Trophoblast cell (in vitro differentiated cells and primary cell): ENCODE measurements at regions not wholly inside any gene's neighbourhood (a gene's known extent, or its start where the extent isn't known, plus 50 kb on each side); places are given as distances from the start of the nearest gene placed in this dataset.

ENCODE experiments used
- DNase-seq, 2 donors: peaks; one replicate each; pipeline ENCODE4 v3.0.0-alpha.2; 2016
- H2AFZ ChIP-seq: 2 replicates; pipeline ENCODE4 v1.6.1; 2013; ENCODE audit warnings: low read length, moderate library complexity, mild to moderate bottlenecking; ENCODE audit not compliant: insufficient read depth, poor library complexity
- H2AK5ac ChIP-seq: 2 replicates; pipeline ENCODE4 v1.6.1; 2013; ENCODE audit warnings: mild to moderate bottlenecking, low read length
- H2BK120ac ChIP-seq: 2 replicates; pipeline ENCODE4 v1.6.1; 2013; ENCODE audit warnings: low read length, mild to moderate bottlenecking, moderate library complexity; ENCODE audit not compliant: insufficient read depth, poor library complexity
- H2BK12ac ChIP-seq: 2 replicates; pipeline ENCODE4 v1.6.1; 2013; ENCODE audit warnings: mild to moderate bottlenecking, low read length, moderate library complexity
- H2BK5ac ChIP-seq: 2 replicates; pipeline ENCODE4 v1.6.1; 2013; ENCODE audit warnings: low read length, low read depth, moderate library complexity, mild to moderate bottlenecking; ENCODE audit not compliant: poor library complexity
- H3K14ac ChIP-seq: 2 replicates; pipeline ENCODE4 v1.6.1; 2013; ENCODE audit warnings: mild to moderate bottlenecking, low read length
- H3K18ac ChIP-seq: 2 replicates; pipeline ENCODE4 v1.6.1; 2013; ENCODE audit warnings: mild to moderate bottlenecking, low read length
- H3K23ac ChIP-seq: 2 replicates; pipeline ENCODE4 v1.6.1; 2013; ENCODE audit warnings: low read length
- H3K27ac ChIP-seq: 2 replicates; pipeline ENCODE4 v1.5.1; 2013; ENCODE audit warnings: low read depth, mild to moderate bottlenecking, inconsistent platforms, low read length, moderate library complexity
- H3K27me3 ChIP-seq: 2 replicates; pipeline ENCODE4 v1.6.1; 2013; ENCODE audit warnings: inconsistent platforms, mild to moderate bottlenecking, low read length, moderate library complexity; ENCODE audit not compliant: insufficient read depth
- H3K36me3 ChIP-seq, 2 experiments: 1 replicate in 1 of 2; 2 replicates in 1 of 2; pipeline ENCODE4 v1.6.1; 2013; ENCODE audit warnings: low read length in 2 of 2, mild to moderate bottlenecking in 2 of 2, moderate library complexity in 1 of 2; ENCODE audit not compliant: insufficient read depth in 2 of 2, control insufficient read depth in 1 of 2
- H3K4ac ChIP-seq: 2 replicates; pipeline ENCODE4 v1.6.1; 2013; ENCODE audit warnings: low read depth, mild to moderate bottlenecking, low read length, moderate library complexity
- H3K4me1 ChIP-seq, 2 experiments: 1 replicate in 1 of 2; 2 replicates in 1 of 2; pipeline ENCODE4 v1.6.1; 2013; ENCODE audit warnings: low read length in 2 of 2, mild to moderate bottlenecking in 2 of 2, moderate library complexity in 1 of 2; ENCODE audit not compliant: insufficient read depth in 2 of 2, control insufficient read depth in 1 of 2
- H3K4me2 ChIP-seq: 2 replicates; pipeline ENCODE4 v1.6.1; 2013; ENCODE audit warnings: inconsistent platforms, mild to moderate bottlenecking, low read length, moderate library complexity
- H3K4me3 ChIP-seq: 2 replicates; pipeline ENCODE4 v1.5.1; 2013; ENCODE audit warnings: mild to moderate bottlenecking, low read depth, low read length, inconsistent platforms
- H3K79me1 ChIP-seq: one replicate; pipeline ENCODE4 v1.6.1; 2013; ENCODE audit warnings: low read length
- H3K79me2 ChIP-seq: 2 replicates; pipeline ENCODE4 v1.6.1; 2013; ENCODE audit warnings: low read length, mild to moderate bottlenecking; ENCODE audit not compliant: control insufficient read depth, insufficient read depth, poor library complexity
- H3K9ac ChIP-seq: 2 replicates; pipeline ENCODE4 v1.6.1; 2013; ENCODE audit warnings: mild to moderate bottlenecking, low read length
- H3K9me3 ChIP-seq: 2 replicates; pipeline ENCODE4 v1.6.1; 2013; ENCODE audit warnings: low read depth, mild to moderate bottlenecking, control low read depth, inconsistent platforms, low read length; ENCODE audit not compliant: insufficient read depth
- H4K12ac ChIP-seq: 2 replicates; pipeline ENCODE4 v1.6.1; 2013; ENCODE audit warnings: low read depth, mild to moderate bottlenecking, low read length, moderate library complexity
- H4K8ac ChIP-seq: 2 replicates; pipeline ENCODE4 v1.6.1; 2013; ENCODE audit warnings: low read depth, mild to moderate bottlenecking, low read length, moderate library complexity
- H4K91ac ChIP-seq: one replicate; pipeline ENCODE4 v1.6.1; 2013; ENCODE audit warnings: low read depth, mild to moderate bottlenecking, low read length, moderate library complexity
- WGBS: extraction: QIAGEN DNeasy Blood & Tissue Kit; methylation state at CpG from one replicate; pipeline ENCODE4 v1.1.7; 2013; ENCODE audit warnings: missing lambda C conversion rate; ENCODE audit not compliant: insufficient read length, insufficient coverage; ENCODE audit errors: extremely low coverage; 5-methylcytosine and 5-hydroxymethylcytosine counted together

DNA sequence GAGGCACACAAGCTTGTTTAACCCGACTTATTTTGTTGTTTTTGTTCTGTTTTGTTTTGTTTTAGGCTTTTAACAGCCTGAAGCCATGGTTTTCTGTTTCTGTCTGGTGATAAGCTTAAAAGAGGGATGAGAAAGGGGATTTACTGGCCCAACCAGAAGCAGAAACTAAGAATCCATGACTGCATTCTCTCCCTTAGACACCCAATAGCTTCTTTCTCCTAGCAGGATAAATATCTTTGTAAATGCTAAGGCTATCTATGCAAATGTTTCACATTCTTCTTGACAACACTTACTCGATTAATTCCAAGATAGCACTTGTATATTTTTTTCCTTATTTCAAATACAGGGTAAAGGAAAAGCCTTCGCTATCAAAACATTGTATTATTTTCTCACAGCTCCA is 53.7 kb upstream of the SMAD1 start:
- no CpG with 5 or more reads among the region's 3 CpGs for WGBS
- H3K18ac ChIP-seq: no peak overlapping the region

DNA sequence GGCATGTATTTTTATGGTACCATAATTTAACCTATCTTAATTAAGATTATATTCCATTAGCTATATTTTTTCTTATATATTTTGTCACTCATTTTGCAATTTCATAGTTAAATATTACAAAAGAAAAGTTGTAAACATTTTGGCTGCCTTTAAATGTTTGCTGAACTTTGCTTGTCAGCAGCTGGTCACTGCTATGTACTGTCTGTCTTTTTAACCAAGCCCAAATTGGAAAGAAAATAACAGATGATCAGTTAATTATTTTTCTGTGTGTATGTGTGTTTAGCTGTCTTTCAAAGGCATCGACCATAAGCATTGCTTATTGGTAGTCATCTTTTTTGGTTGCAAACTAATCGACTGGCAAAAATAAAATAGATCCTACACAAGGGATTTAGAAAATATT is 54.4 kb upstream of the SMAD1 start:
- no peaks in the 10 kb centered on the region for H3K27me3 ChIP-seq

More for the DNA sequence above, 53.7 kb upstream of the SMAD1 start:
- no peak overlapping the region for H3K23ac ChIP-seq
- no peaks in the 10 kb centered on the region for H3K4me1 ChIP-seq
- no peak overlapping the region for H3K4me3 ChIP-seq
- no peak overlapping the region for H3K27ac ChIP-seq
- no peak overlapping the region for H4K12ac ChIP-seq
- no peaks in the 10 kb centered on the region for H3K79me2 ChIP-seq
- H3K36me3 ChIP-seq: peaks cover 0 to 2% of the 10 kb centered on the region in 2 experiments
- no peak overlapping the region for H2AK5ac ChIP-seq
- no peaks in the 10 kb centered on the region for H3K27me3 ChIP-seq
- H3K79me1 ChIP-seq: no peaks in the 10 kb centered on the region
- H4K91ac ChIP-seq: no peak overlapping the region
- DNase-seq: peak in 1 of 2 donors; percentile 62
- no peak overlapping the region for H3K4me2 ChIP-seq
- no peaks in the 10 kb centered on the region for H3K9me3 ChIP-seq
- H2AFZ ChIP-seq: no peak overlapping the region
- no peak overlapping the region for H3K14ac ChIP-seq
- no peak overlapping the region for H3K4ac ChIP-seq
- H2BK12ac ChIP-seq: no peak overlapping the region
- H2BK120ac ChIP-seq: no peak overlapping the region
- H3K9ac ChIP-seq: no peak overlapping the region
- H2BK5ac ChIP-seq: no peak overlapping the region
- H4K8ac ChIP-seq: no peak overlapping the region

GRCh38 chr4:145423017-145423708 is 58.5 kb upstream of the SMAD1 start:
- H2BK5ac ChIP-seq: no peak overlapping the region
- peak; percentile 30 to 72 for DNase-seq
- no peaks in the 10 kb centered on the region for H3K27me3 ChIP-seq
- no peak overlapping the region for H3K23ac ChIP-seq
- H3K36me3 ChIP-seq: peaks cover 0 to 2% of the 10 kb centered on the region in 2 experiments
- H3K4ac ChIP-seq: no peak overlapping the region
- no peak overlapping the region for H3K9ac ChIP-seq
- no peak overlapping the region for H2BK12ac ChIP-seq
- H4K12ac ChIP-seq: no peak overlapping the region
- H3K4me2 ChIP-seq: no peak overlapping the region
- no peak overlapping the region for H4K8ac ChIP-seq
- no peak overlapping the region for H3K14ac ChIP-seq
- H3K79me1 ChIP-seq: no peaks in the 10 kb centered on the region
- H3K27ac ChIP-seq: no peak overlapping the region
- H2AK5ac ChIP-seq: no peak overlapping the region
- no peak overlapping the region for H3K18ac ChIP-seq
- H4K91ac ChIP-seq: no peak overlapping the region
- WGBS: no CpG with 5 or more reads among the region's 5 CpGs
- H3K9me3 ChIP-seq: no peaks in the 10 kb centered on the region
- H3K4me3 ChIP-seq: no peak overlapping the region
- H2BK120ac ChIP-seq: no peak overlapping the region
- H3K79me2 ChIP-seq: no peaks in the 10 kb centered on the region
- H2AFZ ChIP-seq: no peak overlapping the region
- peaks cover 0 to 3% of the 10 kb centered on the region in 2 experiments for H3K4me1 ChIP-seq

More for the DNA sequence above, 54.4 kb upstream of the SMAD1 start:
- no peaks in the 10 kb centered on the region for H3K79me2 ChIP-seq
- H3K27ac ChIP-seq: no peak overlapping the region
- H2AK5ac ChIP-seq: no peak overlapping the region
- H3K4me2 ChIP-seq: no peak overlapping the region
- H3K4me1 ChIP-seq: no peaks in the 10 kb centered on the region
- peaks cover 0 to 2% of the 10 kb centered on the region in 2 experiments for H3K36me3 ChIP-seq
- H2AFZ ChIP-seq: no peak overlapping the region
- H3K9ac ChIP-seq: no peak overlapping the region
- H3K9me3 ChIP-seq: no peaks in the 10 kb centered on the region
- no peak overlapping the region for H2BK5ac ChIP-seq
- H3K14ac ChIP-seq: no peak overlapping the region
- DNase-seq: no peak
- no peak overlapping the region for H4K12ac ChIP-seq
- no peak overlapping the region for H3K4me3 ChIP-seq
- no peak overlapping the region for H3K4ac ChIP-seq
- no CpG with 5 or more reads among the region's 2 CpGs for WGBS
- no peak overlapping the region for H2BK120ac ChIP-seq
- H4K8ac ChIP-seq: no peak overlapping the region
- no peak overlapping the region for H3K23ac ChIP-seq
- H4K91ac ChIP-seq: no peak overlapping the region
- H3K18ac ChIP-seq: no peak overlapping the region
- no peaks in the 10 kb centered on the region for H3K79me1 ChIP-seq
- H2BK12ac ChIP-seq: no peak overlapping the region

DNA sequence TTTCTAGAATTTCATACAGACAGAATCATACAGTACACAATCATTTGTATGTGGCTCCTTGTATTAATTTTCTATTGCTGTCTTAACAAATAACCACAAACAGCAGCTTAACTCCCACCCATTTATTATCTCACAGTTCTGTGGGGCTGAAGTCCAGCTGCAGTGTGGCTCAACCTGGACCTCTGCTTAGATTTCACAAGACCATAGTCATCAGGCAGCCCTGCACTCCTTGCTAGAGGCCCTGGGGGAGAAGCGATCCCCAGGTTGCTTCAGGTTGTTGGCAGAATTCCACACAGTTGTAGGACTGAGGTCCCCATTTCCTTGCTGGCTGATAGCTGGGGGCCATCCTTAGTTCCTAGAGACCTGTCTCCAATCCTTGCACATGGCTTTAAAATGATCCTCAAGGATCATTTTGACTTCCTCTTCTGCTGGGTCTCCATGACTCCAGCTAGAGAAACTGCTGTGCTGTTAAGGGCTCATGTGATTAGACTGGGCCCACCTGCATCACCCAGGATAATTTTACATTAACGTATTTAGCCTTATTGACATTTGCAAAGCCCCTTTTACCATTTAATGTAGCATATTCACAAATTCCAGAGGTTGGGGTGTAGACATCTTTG is 60.9 kb upstream of the SMAD1 start:
- Histone ChIP-seq H2BK120ac (no peak overlapping the region), H3K9me3 (no peaks in the 10 kb centered on the region), H3K79me1 (no peaks in the 10 kb centered on the region), H4K91ac (no peak overlapping the region), H3K4me2 (no peak overlapping the region), H3K18ac (no peak overlapping the region), H2BK5ac (no peak overlapping the region), H2AK5ac (no peak overlapping the region), H3K79me2 (no peaks in the 10 kb centered on the region), H3K23ac (no peak overlapping the region), H3K4me3 (no peak overlapping the region), H3K27me3 (no peaks in the 10 kb centered on the region), H3K4me1 (peaks cover 0 to 3% of the 10 kb centered on the region in 2 experiments), H3K27ac (no peak overlapping the region), H3K14ac (no peak overlapping the region), H2BK12ac (no peak overlapping the region), H3K36me3 (peaks cover 0 to 2% of the 10 kb centered on the region in 2 experiments), H4K12ac (no peak overlapping the region), H3K9ac (no peak overlapping the region), H4K8ac (no peak overlapping the region), H3K4ac (no peak overlapping the region), H2AFZ (no peak overlapping the region)
- no CpG with 5 or more reads among the region's 2 CpGs for WGBS
- peak in 1 of 2 donors; percentile 14 for DNase-seq
